ENCODE measurements at regions not wholly inside any gene's neighbourhood (a gene's known extent, or its start where the extent isn't known, plus 50 kb on each side); places are given as distances from the start of the nearest gene placed in this dataset.

DNA sequence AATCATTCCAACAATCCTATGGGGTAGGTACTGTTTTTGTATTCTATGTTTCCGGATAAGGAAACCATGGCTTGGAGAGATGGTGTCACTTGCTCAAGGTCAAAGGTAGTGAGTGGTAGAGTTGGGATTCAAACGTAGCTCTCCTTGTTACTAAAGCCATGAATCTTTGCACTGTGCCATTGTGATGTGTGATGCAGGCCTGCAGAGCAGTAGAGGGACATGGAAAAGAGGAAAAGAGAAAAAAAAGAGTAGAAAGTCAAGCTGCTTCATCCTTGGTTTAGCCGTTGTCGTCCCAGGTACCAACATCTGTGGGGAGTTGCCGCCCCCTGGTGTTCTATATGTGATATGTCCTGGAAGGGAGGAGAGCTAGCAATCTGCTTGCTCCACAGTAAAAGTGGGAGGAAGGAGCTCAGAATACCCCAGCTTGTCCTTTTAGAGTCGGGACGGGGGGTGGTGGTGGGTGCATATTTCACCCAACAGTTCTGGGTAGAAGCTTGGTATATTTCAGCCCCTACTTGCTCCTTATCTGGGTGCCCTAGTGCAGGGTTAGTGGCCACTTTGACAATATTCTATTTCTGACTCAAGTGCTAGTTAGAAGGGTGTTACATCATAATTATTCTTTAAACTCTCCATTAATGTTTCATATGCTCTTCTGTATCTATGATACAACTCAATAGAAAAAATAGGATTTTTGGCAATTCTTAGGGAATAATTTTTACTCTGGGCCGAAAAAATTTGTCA is 98.4 kb downstream of the EBNA1BP2 start (continued):
- TF ChIP-seq, protein P1, sequence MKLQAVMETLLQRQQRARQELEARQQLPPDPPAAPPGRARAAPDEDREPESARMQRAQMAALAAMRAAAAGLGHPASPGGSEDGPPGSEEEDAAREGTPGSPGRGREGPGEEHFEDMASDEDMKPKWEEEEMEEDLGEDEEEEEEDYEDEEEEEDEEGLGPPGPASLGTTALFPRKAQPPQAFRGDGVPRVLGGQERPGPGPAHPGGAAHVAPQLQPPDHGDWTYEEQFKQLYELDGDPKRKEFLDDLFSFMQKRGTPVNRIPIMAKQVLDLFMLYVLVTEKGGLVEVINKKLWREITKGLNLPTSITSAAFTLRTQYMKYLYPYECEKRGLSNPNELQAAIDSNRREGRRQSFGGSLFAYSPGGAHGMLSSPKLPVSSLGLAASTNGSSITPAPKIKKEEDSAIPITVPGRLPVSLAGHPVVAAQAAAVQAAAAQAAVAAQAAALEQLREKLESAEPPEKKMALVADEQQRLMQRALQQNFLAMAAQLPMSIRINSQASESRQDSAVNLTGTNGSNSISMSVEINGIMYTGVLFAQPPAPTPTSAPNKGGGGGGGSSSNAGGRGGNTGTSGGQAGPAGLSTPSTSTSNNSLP (IDR thresholded peaks at IDR 0.05; ENCODE audit: low read depth, low read length) = no peak
- TF ChIP-seq ZNF557 (CRISPR knock-in tag; IDR thresholded peaks at IDR 0.05) (no peak), ZSCAN21 (CRISPR knock-in tag; IDR thresholded peaks at IDR 0.05; ENCODE audit: borderline replicate concordance) (no peak), REL (CRISPR knock-in tag; conservative IDR thresholded peaks at IDR 0.05) (no peak), ZSCAN31 (CRISPR knock-in tag; IDR thresholded peaks at IDR 0.05; ENCODE audit: low read depth) (no peak), ATM (IDR thresholded peaks at IDR 0.05; ENCODE audit: borderline replicate concordance) (no peak), RORA (CRISPR knock-in tag; IDR thresholded peaks at IDR 0.05) (no peak), POLR2AphosphoS2 (IDR thresholded peaks at IDR 0.05; ENCODE audit: low read depth, low read length) (no peak), ARNTL (CRISPR knock-in tag; IDR thresholded peaks at IDR 0.05) (no peak), AKNA (CRISPR knock-in tag; IDR thresholded peaks at IDR 0.05; ENCODE audit: borderline replicate concordance) (no peak), SMC3 (IDR thresholded peaks at IDR 0.05; ENCODE audit: low read length) (peak; percentile 100)
- TF ChIP-seq, protein P2, sequence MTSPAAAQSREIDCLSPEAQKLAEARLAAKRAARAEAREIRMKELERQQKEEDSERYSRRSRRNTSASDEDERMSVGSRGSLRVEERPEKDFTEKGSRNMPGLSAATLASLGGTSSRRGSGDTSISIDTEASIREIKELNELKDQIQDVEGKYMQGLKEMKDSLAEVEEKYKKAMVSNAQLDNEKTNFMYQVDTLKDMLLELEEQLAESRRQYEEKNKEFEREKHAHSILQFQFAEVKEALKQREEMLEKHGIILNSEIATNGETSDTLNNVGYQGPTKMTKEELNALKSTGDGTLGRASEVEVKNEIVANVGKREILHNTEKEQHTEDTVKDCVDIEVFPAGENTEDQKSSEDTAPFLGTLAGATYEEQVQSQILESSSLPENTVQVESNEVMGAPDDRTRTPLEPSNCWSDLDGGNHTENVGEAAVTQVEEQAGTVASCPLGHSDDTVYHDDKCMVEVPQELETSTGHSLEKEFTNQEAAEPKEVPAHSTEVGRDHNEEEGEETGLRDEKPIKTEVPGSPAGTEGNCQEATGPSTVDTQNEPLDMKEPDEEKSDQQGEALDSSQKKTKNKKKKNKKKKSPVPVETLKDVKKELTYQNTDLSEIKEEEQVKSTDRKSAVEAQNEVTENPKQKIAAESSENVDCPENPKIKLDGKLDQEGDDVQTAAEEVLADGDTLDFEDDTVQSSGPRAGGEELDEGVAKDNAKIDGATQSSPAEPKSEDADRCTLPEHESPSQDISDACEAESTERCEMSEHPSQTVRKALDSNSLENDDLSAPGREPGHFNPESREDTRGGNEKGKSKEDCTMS (CRISPR knock-in tag; conservative IDR thresholded peaks at IDR 0.05) = no peak
- TF ChIP-seq, protein P3, sequence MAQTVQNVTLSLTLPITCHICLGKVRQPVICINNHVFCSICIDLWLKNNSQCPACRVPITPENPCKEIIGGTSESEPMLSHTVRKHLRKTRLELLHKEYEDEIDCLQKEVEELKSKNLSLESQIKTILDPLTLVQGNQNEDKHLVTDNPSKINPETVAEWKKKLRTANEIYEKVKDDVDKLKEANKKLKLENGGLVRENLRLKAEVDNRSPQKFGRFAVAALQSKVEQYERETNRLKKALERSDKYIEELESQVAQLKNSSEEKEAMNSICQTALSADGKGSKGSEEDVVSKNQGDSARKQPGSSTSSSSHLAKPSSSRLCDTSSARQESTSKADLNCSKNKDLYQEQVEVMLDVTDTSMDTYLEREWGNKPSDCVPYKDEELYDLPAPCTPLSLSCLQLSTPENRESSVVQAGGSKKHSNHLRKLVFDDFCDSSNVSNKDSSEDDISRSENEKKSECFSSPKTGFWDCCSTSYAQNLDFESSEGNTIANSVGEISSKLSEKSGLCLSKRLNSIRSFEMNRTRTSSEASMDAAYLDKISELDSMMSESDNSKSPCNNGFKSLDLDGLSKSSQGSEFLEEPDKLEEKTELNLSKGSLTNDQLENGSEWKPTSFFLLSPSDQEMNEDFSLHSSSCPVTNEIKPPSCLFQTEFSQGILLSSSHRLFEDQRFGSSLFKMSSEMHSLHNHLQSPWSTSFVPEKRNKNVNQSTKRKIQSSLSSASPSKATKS (CRISPR knock-in tag; IDR thresholded peaks at IDR 0.05) = no peak
- TF ChIP-seq, protein P4, sequence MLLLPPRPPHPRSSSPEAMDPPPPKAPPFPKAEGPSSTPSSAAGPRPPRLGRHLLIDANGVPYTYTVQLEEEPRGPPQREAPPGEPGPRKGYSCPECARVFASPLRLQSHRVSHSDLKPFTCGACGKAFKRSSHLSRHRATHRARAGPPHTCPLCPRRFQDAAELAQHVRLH (CRISPR knock-in tag; IDR thresholded peaks at IDR 0.05; ENCODE audit: borderline replicate concordance, low read depth) = 0 out of 2 replicates have a peak, but pooled peaks have one; percentile 53

Measured in HepG2 (cell line).